ENCODE measurements at regions not wholly inside any gene's neighbourhood (a gene's known extent, or its start where the extent isn't known, plus 50 kb on each side); places are given as distances from the start of the nearest gene placed in this dataset.
"Not testable (repeated sequence)": the region's sequence is repeated elsewhere in the genome, so short reads cannot be mapped to it uniquely, and the experiment has no call there.

DNA sequence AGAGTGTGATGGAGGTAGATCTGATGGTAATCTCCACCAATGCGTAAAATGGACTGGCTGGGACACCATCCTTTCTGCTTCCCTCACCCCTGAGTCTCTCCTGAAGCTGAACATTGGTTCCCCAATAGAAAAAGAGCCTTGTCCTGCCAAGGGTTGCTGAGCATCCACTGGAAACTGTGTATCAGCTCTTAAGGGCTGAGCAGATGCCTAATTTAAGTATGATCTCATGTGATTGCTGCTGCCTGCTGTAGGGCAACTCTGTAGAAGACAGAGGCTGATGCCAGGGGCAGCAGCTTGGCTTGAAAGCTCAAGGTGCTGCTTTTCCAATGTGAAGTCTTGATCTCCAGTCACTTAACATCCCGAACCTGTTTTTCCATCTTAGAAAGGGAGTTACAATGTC is 310.3 kb upstream of the CCL2 start:
- 63% methylated on average over 2 of the region's 2 CpGs for WGBS
- Histone ChIP-seq H3K27me3 (ENCODE audit: control insufficient read depth, insufficient read depth) (no peaks in the 10 kb centered on the region), H3K9me3 (ENCODE audit: control insufficient read depth, low read length) (no peaks in the 10 kb centered on the region), H3K27ac (ENCODE audit: low read length) (no peak overlapping the region), H3K4me1 (ENCODE audit: control insufficient read depth, insufficient read depth, low read length) (peaks cover 2% of the 10 kb centered on the region), H3K4me3 (ENCODE audit: low read length) (no peak overlapping the region)
- intact Hi-C loops (cut with DNase I) = loop anchor here in 1 of 4 donors (10.0 kb wide), 1 partner anchor 70 kb away; no protein-coding TSS in a partner anchor
- ATAC-seq (no peak), DNase-seq (no peak)

DNA sequence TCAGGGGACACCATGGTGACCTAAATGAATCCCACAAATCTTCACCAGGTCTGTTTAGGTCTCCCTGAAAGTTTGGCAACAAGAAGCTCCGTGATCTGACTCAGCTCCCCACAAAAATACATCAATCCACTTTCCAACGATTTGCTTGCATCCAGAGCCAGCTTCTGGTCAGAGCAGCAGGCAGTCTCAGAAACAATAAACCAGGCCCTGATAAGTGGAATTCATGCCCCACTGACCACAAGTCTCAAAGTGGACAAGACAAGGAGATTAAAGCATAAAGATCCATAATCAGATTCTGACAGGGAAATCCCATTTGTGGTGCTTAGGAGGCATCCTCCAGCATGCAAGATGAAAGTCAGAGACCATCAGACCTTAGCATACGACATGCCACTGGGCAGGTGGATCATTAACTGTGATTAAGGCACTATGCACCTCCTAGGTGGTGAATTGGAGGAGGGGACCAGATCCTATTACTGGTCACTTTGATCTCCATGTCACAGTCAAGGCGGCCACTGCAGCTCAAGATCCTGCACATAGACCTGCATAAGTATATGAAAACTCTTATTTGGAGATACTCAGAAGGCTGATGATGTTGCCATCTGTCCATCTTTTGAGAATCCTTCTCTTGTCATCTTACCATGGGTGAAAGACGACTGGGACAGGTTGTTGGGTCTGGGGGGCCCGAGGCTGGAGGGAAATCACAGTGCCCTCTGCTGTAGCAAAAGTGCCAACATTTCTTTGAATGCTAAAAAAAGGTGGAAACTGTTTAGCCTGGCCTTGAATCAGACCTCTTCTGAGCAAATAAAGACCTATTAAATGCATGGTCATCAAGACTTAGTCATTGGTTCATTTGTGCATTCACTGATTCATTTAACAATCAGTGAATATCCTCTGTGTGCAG is 309.2 kb upstream of the CCL2 start:
- intact Hi-C loops (cut with DNase I) = loop anchor here in 1 of 4 donors (10.0 kb wide), 1 partner anchor 69 kb away; no protein-coding TSS in a partner anchor
- Histone ChIP-seq H3K9me3 (ENCODE audit: control insufficient read depth, low read length) (no peaks in the 10 kb centered on the region), H3K4me3 (ENCODE audit: low read length) (no peak overlapping the region), H3K27me3 (ENCODE audit: control insufficient read depth, insufficient read depth) (no peaks in the 10 kb centered on the region), H3K4me1 (ENCODE audit: control insufficient read depth, insufficient read depth, low read length) (peaks cover 2% of the 10 kb centered on the region), H3K27ac (ENCODE audit: low read length) (no peak overlapping the region)
- no peak for DNase-seq
- WGBS = 59% methylated on average over 6 of the region's 6 CpGs
- ATAC-seq = no peak

DNA sequence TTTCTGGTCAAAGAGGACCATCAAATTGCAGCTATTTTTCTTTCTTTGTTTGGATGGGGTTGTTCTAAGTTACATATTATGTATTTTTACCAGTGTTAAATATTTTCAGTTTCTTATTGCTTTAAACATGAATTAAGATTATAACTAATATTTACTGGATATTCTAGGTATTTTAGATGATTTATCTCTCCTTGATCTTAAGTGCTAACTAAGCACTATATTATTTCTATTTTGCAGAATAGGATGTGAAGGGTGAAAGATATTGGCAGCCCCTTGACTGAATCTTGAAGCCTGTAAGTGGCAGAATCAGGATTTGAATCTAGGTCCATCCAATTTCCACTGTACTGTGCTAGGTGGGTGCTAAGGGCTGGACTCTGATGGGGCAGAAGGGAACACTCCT is 307.3 kb upstream of the CCL2 start:
- no peak overlapping the region for H3K4me3 ChIP-seq (ENCODE audit: low read length)
- H3K27me3 ChIP-seq (ENCODE audit: control insufficient read depth, insufficient read depth) = no peaks in the 10 kb centered on the region
- no peaks in the 10 kb centered on the region for H3K9me3 ChIP-seq (ENCODE audit: control insufficient read depth, low read length)
- H3K4me1 ChIP-seq (ENCODE audit: control insufficient read depth, insufficient read depth, low read length) = no peaks in the 10 kb centered on the region
- ATAC-seq (no peak), DNase-seq (no peak)
- intact Hi-C loops (cut with DNase I) = loop anchor here in 1 of 4 donors (10.0 kb wide), 1 partner anchor 67 kb away; no protein-coding TSS in a partner anchor
- H3K27ac ChIP-seq (ENCODE audit: low read length) = no peak overlapping the region

DNA sequence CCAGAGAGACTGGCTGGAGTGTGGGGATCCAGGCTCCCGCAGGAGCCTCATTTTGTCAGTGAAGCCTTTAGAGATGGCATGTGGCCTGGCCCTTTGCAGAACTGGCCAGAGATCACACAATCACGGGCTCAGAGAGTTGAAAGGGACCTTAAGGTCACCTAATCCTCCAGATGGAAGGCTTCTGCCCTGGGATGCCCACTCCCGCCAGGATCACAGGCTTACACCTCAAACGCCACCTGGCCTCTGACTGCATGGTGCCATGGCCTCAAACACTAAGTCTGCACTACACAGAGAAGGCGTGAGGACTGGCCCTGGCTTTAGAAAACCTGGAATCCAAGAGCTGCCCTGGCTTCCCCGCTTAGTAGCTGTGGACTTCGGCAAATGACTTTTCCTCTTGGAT is 306.8 kb upstream of the CCL2 start:
- Histone ChIP-seq H3K9me3 (ENCODE audit: control insufficient read depth, low read length) (no peaks in the 10 kb centered on the region), H3K4me1 (ENCODE audit: control insufficient read depth, insufficient read depth, low read length) (no peaks in the 10 kb centered on the region), H3K27ac (ENCODE audit: low read length) (no peak overlapping the region), H3K27me3 (ENCODE audit: control insufficient read depth, insufficient read depth) (no peaks in the 10 kb centered on the region), H3K4me3 (ENCODE audit: low read length) (no peak overlapping the region)
- intact Hi-C loops (cut with DNase I) = loop anchor here in 1 of 4 donors (10.0 kb wide), 1 partner anchor 66 kb away; no protein-coding TSS in a partner anchor
- no peak for ATAC-seq
- DNase-seq = no peak
- 76% methylated on average over 7 of the region's 7 CpGs for WGBS

DNA sequence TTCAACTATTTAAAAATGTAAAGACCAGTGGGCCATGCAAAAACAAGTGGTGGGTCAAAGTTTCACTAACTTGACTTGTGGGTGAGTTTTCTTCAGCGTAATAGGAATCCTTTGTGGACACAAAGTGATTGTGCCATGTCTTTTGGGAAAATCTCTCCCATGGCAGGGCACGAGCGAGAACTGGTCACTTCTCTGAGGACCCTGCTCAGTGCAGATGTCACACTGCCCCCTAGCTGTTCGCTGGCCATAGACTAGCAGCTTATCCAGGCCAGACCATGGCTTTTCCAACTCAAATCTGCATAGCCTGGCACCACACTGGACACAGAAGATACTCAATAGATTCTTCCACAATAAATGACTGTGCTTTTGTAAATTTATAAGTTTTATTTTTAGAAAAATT is 306.0 kb upstream of the CCL2 start:
- Histone ChIP-seq H3K27me3 (ENCODE audit: control insufficient read depth, insufficient read depth) (no peaks in the 10 kb centered on the region), H3K9me3 (ENCODE audit: control insufficient read depth, low read length) (no peaks in the 10 kb centered on the region), H3K27ac (ENCODE audit: low read length) (no peak overlapping the region), H3K4me1 (ENCODE audit: control insufficient read depth, insufficient read depth, low read length) (no peaks in the 10 kb centered on the region), H3K4me3 (ENCODE audit: low read length) (no peak overlapping the region)
- no peak for DNase-seq
- WGBS = 46% methylated on average over 4 of the region's 4 CpGs
- intact Hi-C loops (cut with DNase I) = loop anchor here in 1 of 4 donors (10.0 kb wide), 1 partner anchor 66 kb away; no protein-coding TSS in a partner anchor
- no peak for ATAC-seq

DNA sequence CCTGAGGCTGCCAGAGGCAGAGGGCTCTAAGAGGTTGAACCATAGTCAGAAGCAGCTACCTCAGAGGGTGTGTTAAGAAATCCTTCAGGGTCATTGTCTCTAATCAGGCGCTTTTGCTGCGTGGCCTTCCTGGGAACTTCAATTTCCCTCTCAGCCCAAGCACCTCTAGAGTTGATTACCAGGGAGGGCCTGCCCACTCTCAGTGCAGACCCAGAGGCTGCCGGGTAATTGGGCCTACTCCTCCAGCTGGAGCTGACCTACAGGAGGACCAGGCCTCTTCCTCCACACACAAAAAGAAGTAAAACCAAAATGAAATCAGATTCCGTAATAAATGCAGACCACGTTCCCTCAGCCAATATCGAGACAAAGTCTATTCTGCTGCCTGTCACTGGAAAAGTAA is 305.0 kb upstream of the CCL2 start:
- Histone ChIP-seq H3K9me3 (ENCODE audit: control insufficient read depth, low read length) (no peaks in the 10 kb centered on the region), H3K27ac (ENCODE audit: low read length) (no peak overlapping the region), H3K4me1 (ENCODE audit: control insufficient read depth, insufficient read depth, low read length) (no peaks in the 10 kb centered on the region), H3K27me3 (ENCODE audit: control insufficient read depth, insufficient read depth) (no peaks in the 10 kb centered on the region), H3K4me3 (ENCODE audit: low read length) (no peak overlapping the region)
- no peak for ATAC-seq
- 91% methylated on average over 6 of the region's 6 CpGs for WGBS
- intact Hi-C loops (cut with DNase I) = no loop called here
- DNase-seq = no peak

DNA sequence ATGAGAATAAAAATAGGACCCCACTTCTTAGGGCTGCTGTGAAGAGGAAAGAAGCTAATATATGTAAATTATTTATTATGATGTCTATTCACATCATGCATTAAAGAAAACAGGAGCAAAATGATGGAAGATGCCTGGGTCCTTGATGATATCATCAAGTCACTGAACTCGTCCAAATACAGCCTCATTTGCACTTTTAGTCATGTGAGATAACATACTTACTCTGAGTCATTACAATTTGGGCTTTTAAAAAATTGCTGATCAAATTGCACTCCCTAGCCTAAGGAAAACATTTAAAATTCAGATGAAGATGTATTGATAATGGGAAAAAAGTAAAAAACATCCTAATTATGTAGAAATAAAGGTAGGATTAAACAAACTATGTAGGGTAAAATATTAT is 302.7 kb upstream of the CCL2 start:
- Histone ChIP-seq H3K9me3 (ENCODE audit: control insufficient read depth, low read length) (no peaks in the 10 kb centered on the region), H3K27me3 (ENCODE audit: control insufficient read depth, insufficient read depth) (no peaks in the 10 kb centered on the region), H3K4me3 (ENCODE audit: low read length) (no peak overlapping the region), H3K4me1 (ENCODE audit: control insufficient read depth, insufficient read depth, low read length) (no peaks in the 10 kb centered on the region), H3K27ac (ENCODE audit: low read length) (no peak overlapping the region)
- ATAC-seq (no peak), DNase-seq (no peak)
- intact Hi-C loops (cut with DNase I) = no loop called here
- 44% methylated on average over 1 of the region's 1 CpG for WGBS

DNA sequence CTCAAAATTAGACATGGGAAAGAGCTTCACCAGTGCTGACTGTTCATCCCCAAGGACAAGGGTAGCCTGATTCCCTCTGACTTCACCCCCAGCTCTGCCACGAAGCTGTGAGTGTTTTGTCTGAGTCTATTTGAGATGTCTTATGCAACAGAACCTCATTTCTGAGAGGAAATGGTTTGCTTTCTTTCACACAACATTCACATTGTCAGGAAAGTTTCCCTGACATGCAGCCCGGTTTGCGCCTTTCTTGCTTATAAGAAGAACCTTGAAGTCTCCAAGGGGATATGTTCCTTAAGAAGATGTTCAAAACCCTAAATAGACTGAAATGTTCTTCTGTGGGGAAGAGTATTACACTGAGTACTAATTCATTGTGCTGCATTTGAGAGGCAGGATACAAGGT is 300.5 kb upstream of the CCL2 start:
- ATAC-seq (no peak), DNase-seq (no peak)
- intact Hi-C loops (cut with DNase I) = no loop called here
- Histone ChIP-seq H3K9me3 (ENCODE audit: control insufficient read depth, low read length) (no peaks in the 10 kb centered on the region), H3K4me1 (ENCODE audit: control insufficient read depth, insufficient read depth, low read length) (no peaks in the 10 kb centered on the region), H3K27ac (ENCODE audit: low read length) (no peak overlapping the region), H3K27me3 (ENCODE audit: control insufficient read depth, insufficient read depth) (no peaks in the 10 kb centered on the region), H3K4me3 (ENCODE audit: low read length) (no peak overlapping the region)
- WGBS = 70% methylated on average over 3 of the region's 3 CpGs

DNA sequence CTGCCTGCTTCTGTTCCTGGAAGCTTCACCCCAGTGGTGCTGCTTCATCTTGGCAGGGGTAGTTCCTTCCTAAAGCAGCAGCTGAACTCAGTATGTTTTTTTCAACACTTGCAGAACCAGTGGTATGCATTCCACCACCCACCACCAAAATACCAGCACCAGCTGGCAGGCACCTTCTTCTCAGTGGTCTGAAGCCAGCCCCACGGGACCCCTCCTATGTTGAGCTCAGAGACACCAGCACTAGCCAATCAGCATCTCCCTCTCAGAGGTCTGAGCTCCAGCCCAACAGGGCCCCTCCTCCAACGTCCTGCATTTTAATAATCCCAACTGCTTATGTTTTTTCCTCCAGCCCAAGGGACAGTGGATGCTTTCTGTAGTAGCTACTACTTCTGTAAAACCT is 299.6 kb upstream of the CCL2 start:
- H3K27me3 ChIP-seq (ENCODE audit: control insufficient read depth, insufficient read depth) = no peaks in the 10 kb centered on the region
- no peaks in the 10 kb centered on the region for H3K9me3 ChIP-seq (ENCODE audit: control insufficient read depth, low read length)
- H3K4me3 ChIP-seq (ENCODE audit: low read length) = no peak overlapping the region
- H3K27ac ChIP-seq (ENCODE audit: low read length) = no peak overlapping the region
- no peaks in the 10 kb centered on the region for H3K4me1 ChIP-seq (ENCODE audit: control insufficient read depth, insufficient read depth, low read length)
- no peak for DNase-seq
- intact Hi-C loops (cut with DNase I) = no loop called here
- WGBS = 11% methylated on average over 2 of the region's 2 CpGs
- no peak for ATAC-seq

DNA sequence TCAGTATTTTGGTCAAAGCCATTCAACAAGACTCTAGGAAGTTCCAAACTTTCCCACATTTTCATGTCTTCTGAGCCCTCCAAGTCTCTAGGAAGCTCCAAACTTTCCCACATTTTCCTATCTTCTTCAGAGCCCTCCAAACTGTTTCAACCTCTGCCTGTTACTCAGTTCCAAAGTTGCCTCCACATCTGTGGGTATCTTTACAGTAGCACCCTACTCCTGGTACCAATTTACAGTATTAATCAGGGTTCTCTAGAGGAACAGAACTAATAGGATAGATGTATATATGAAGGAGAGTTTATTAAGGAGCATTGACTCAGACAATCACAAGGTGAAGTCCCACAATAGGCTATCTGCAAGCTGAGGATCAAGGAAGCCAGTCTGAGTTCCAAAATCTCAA is 296.0 kb upstream of the CCL2 start:
- not testable (repeated sequence) for H3K27me3 ChIP-seq (ENCODE audit: control insufficient read depth, insufficient read depth)

DNA sequence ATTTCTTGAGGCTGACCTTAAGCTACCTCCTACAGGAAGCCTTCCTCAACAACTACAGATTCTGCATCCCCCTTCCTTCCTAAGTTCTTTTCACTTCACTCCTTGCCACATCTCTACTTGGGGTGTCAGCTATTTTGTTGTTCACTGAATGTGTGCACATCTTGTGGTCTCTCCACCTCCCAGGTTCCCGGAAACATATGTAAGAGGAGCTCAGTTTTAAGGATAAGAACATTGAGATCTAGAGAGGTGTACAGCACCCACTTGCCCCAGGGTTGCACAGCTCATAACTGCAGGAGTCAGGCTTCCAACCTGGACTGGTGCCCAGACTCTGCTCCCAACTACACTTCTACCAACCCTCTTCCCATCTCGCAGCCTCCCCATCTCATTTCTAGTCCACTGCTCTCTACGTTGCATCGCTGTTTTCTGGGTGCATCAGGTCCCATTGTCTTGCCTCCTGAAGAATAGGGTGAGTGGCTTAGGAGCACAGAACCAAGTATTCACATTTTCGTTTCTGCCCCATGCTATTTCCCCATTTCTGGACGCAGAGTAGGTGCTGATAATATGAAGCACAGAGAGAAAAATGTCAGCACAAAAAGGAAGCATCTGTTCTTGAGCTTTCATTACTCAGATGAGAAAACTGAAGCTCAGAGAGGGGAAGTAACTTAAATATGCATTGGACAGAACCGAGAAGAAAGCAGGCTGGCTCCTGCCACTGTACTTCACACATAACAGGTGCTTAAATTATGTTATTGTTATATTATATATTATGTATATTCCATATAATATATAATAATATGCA is 292.0 kb upstream of the CCL2 start:
- intact Hi-C loops (cut with DNase I) = no loop called here
- ATAC-seq (no peak), DNase-seq (no peak)
- no peaks in the 10 kb centered on the region for H3K27me3 ChIP-seq (ENCODE audit: control insufficient read depth, insufficient read depth)
- no peaks in the 10 kb centered on the region for H3K4me1 ChIP-seq (ENCODE audit: control insufficient read depth, insufficient read depth, low read length)
- 64% methylated on average over 7 of the region's 7 CpGs for WGBS
- no peaks in the 10 kb centered on the region for H3K9me3 ChIP-seq (ENCODE audit: control insufficient read depth, low read length)
- H3K27ac ChIP-seq (ENCODE audit: low read length) = no peak overlapping the region
- no peak overlapping the region for H3K4me3 ChIP-seq (ENCODE audit: low read length)

More for the DNA sequence above, 296.0 kb upstream of the CCL2 start:
- intact Hi-C loops (cut with DNase I); H3K9me3 ChIP-seq (ENCODE audit: control insufficient read depth, low read length); H3K4me3 ChIP-seq (ENCODE audit: low read length); H3K4me1 ChIP-seq (ENCODE audit: control insufficient read depth, insufficient read depth, low read length); ATAC-seq; DNase-seq; H3K27ac ChIP-seq (ENCODE audit: low read length): not testable (repeated sequence)
